GM12878 (cell line): ENCODE measurements at regions not wholly inside any gene's neighbourhood (a gene's known extent, or its start where the extent isn't known, plus 50 kb on each side); places are given as distances from the start of the nearest gene placed in this dataset.
A peak's percentile ranks its signal among the peaks of the same experiment; 100 is the strongest.

Source experiments
- ATAC-seq: fragments of 200-7000 bp; cut with Tn5 transposase; 3 replicates; pipeline ENCODE4 v1.9.1; 2020; ENCODE audit warnings: mild to moderate bottlenecking, moderate library complexity
- BruUV-seq: library from RNA; stranded (reverse); fragments of 400-500 nt; replicated peaks from 2 replicates; lab custom pipeline; 2021; lab: Mats Ljungman, UMichigan
- CTCF ChIA-PET: fragments of 300-600 bp; sonication (Branson Sonifier 250); formaldehyde crosslinking; extraction: SDS; loops from one replicate; lab custom pipeline; 2021; ENCODE audit warnings: inconsistent platforms; lab: Yijun Ruan, JAX
- POLR2A ChIA-PET: fragments of 350-600 bp; formaldehyde crosslinking; extraction: SDS; loops from one replicate; lab custom pipeline; 2021; ENCODE audit warnings: inconsistent platforms; lab: Charles Lee
- RAD21 ChIA-PET: fragments of 300-600 bp; sonication (Branson Sonifier 250); formaldehyde crosslinking; loops from one replicate; lab custom pipeline; 2023; ENCODE audit warnings: antibody characterized with exemption; ENCODE audit not compliant: unreplicated experiment; lab: Charles Lee
- SMC1A ChIA-PET: fragments of 300-600 bp; sonication (Branson Sonifier 250); formaldehyde crosslinking; loops from one replicate; lab custom pipeline; 2023; ENCODE audit not compliant: unreplicated experiment, uncharacterized antibody; lab: Charles Lee
- DNase-seq: peaks from one replicate; pipeline ENCODE4 v3.0.0-alpha.2; 2011; ENCODE audit warnings: low read depth, low spot score
- FAIRE-seq: peaks from 3 replicates; lab custom pipeline; 2011; peaks lifted over from hg19 to GRCh38; lab: Jason Lieb, UNC
- H2AFZ ChIP-seq: 2 replicates; pipeline ENCODE4 v1.6.0; 2011; ENCODE audit warnings: low read depth, low read length, control low read depth; ENCODE audit not compliant: control insufficient read depth
- H3K27ac ChIP-seq: 2 replicates; pipeline ENCODE4 v1.5.1; 2011; ENCODE audit warnings: control low read depth; ENCODE audit not compliant: control insufficient read depth, insufficient read depth
- H3K27me3 ChIP-seq, 2 experiments: replicated peaks in 1 of 2; 2 replicates each; pipeline versions ENCODE4 v1.6.0 to v1.6.1; 2011; ENCODE audit warnings: low read length in 1 of 2; ENCODE audit not compliant: control insufficient read depth in 2 of 2, insufficient read depth in 2 of 2
- H3K36me3 ChIP-seq, 2 experiments: 2 replicates each; pipeline ENCODE4 v1.5.1; 2011; ENCODE audit warnings: low read length in 1 of 2; ENCODE audit not compliant: control insufficient read depth in 2 of 2, insufficient read depth in 2 of 2
- H3K4me1 ChIP-seq: 2 replicates; pipeline ENCODE4 v1.6.1; 2011; ENCODE audit warnings: mild to moderate bottlenecking, low read length, moderate library complexity, mixed read lengths; ENCODE audit not compliant: control insufficient read depth, insufficient read depth
- H3K4me2 ChIP-seq: 2 replicates; pipeline ENCODE4 v1.6.0; 2011; ENCODE audit warnings: control low read depth; ENCODE audit not compliant: control insufficient read depth, insufficient read depth
- H3K4me3 ChIP-seq: fragments of 200-600 bp; sonication (generic); 2 replicates; pipeline ENCODE4 v1.5.1; 2016
- H3K79me2 ChIP-seq: 2 replicates; pipeline ENCODE4 v1.6.0; 2011; ENCODE audit warnings: low read length; ENCODE audit not compliant: control insufficient read depth, insufficient read depth
- H3K9ac ChIP-seq: 2 replicates; pipeline ENCODE4 v1.8.0; 2011; ENCODE audit warnings: low read length, control low read depth, mixed read lengths; ENCODE audit not compliant: control insufficient read depth, insufficient read depth
- H3K9me3 ChIP-seq: replicated peaks from 3 replicates; pipeline ENCODE4 v1.5.1; 2011; ENCODE audit warnings: mild to moderate bottlenecking, low read length; ENCODE audit not compliant: control insufficient read depth, insufficient read depth
- H4K20me1 ChIP-seq: 2 replicates; pipeline ENCODE4 v1.6.0; 2011; ENCODE audit not compliant: control insufficient read depth, insufficient read depth
- BCL11A ChIP-seq: IDR thresholded peaks from 2 replicates; pipeline ENCODE4 v1.6.1; 2011; ENCODE audit warnings: low read depth, low read length
- EED ChIP-seq: sonication (generic); IDR thresholded peaks from 2 replicates; pipeline ENCODE4 v1.6.1; 2016; ENCODE audit warnings: antibody characterized with exemption, low read depth
- EP300 ChIP-seq, 2 experiments: fragments of 150-350 bp in 1 of 2; IDR thresholded peaks; 2 replicates each; pipeline ENCODE4 v1.6.1; 2011 to 2012; ENCODE audit warnings: low read depth in 2 of 2, low read length in 2 of 2, borderline replicate concordance in 1 of 2, improper control_type of control experiment in 1 of 2, inconsistent platforms in 1 of 2; ENCODE audit not compliant: control insufficient read depth in 1 of 2
- KDM1A ChIP-seq: fragments of 200-600 bp; sonication (generic); IDR thresholded peaks from 2 replicates; pipeline ENCODE4 v1.6.1; 2016; ENCODE audit warnings: borderline replicate concordance
- MTA2 ChIP-seq: fragments of 450-650 bp; IDR thresholded peaks from 2 replicates; pipeline ENCODE4 v1.6.1; 2016; ENCODE audit warnings: low read depth, mild to moderate bottlenecking, moderate library complexity
- MTA3 ChIP-seq: IDR thresholded peaks from 2 replicates; pipeline ENCODE4 v1.6.1; 2012; ENCODE audit warnings: low read length, inconsistent platforms, borderline replicate concordance
- NFXL1 ChIP-seq: fragments of 450-650 bp; IDR thresholded peaks from 2 replicates; pipeline ENCODE4 v1.6.1; 2017; ENCODE audit warnings: antibody characterized with exemption, mild to moderate bottlenecking, borderline replicate concordance
- NFYB ChIP-seq: IDR thresholded peaks from 2 replicates; pipeline ENCODE4 v1.6.1; 2011; ENCODE audit warnings: low read depth, mild to moderate bottlenecking, low read length, improper control_type of control experiment, moderate library complexity; ENCODE audit not compliant: insufficient read depth
- NR2C1 ChIP-seq: fragments of 450-650 bp; IDR thresholded peaks from 2 replicates; pipeline ENCODE4 v1.6.1; 2017; ENCODE audit warnings: antibody characterized with exemption, mild to moderate bottlenecking, moderate library complexity
- NR2C2 ChIP-seq: IDR thresholded peaks from 2 replicates; pipeline ENCODE4 v1.6.1; 2011; ENCODE audit warnings: borderline replicate concordance, low read depth; ENCODE audit not compliant: control insufficient read depth, insufficient read length
- RELA ChIP-seq: fragments of 450-650 bp; IDR thresholded peaks from 2 replicates; pipeline ENCODE4 v1.8.0; 2014; ENCODE audit warnings: borderline replicate concordance; ENCODE audit not compliant: partially characterized antibody
- SREBF1 ChIP-seq: IDR thresholded peaks from 2 replicates; pipeline ENCODE4 v1.6.1; 2012; ENCODE audit warnings: mild to moderate bottlenecking, low read length
- SREBF2 ChIP-seq: IDR thresholded peaks from 2 replicates; pipeline ENCODE4 v1.6.1; 2012; ENCODE audit warnings: mild to moderate bottlenecking, low read length
- SRF ChIP-seq, 2 experiments: IDR thresholded peaks; 2 replicates each; pipeline ENCODE4 v1.6.1; 2011; ENCODE audit warnings: low read depth in 2 of 2, low read length in 2 of 2, mild to moderate bottlenecking in 1 of 2, moderate library complexity in 1 of 2
- STAT3 ChIP-seq: IDR thresholded peaks from 2 replicates; pipeline ENCODE4 v1.6.1; 2011; ENCODE audit warnings: low read depth, low read length, improper control_type of control experiment
- TCF7 ChIP-seq: IDR thresholded peaks from 2 replicates; pipeline ENCODE4 v1.6.1; 2014; ENCODE audit warnings: antibody characterized with exemption, borderline replicate concordance
- ZNF207 ChIP-seq: fragments of 450-650 bp; IDR thresholded peaks from 2 replicates; pipeline ENCODE4 v1.6.1; 2014; ENCODE audit warnings: antibody characterized with exemption, mild to moderate bottlenecking, borderline replicate concordance
- WGBS: methylation state at CpG from one replicate; pipeline ENCODE4 v1.1.6; 2016; ENCODE audit warnings: low lambda C conversion rate; ENCODE audit not compliant: insufficient replicate concordance, insufficient coverage; ENCODE audit errors: missing lambda C conversion rate; 5-methylcytosine and 5-hydroxymethylcytosine counted together
- in situ Hi-C: fragments of 300-500 bp; cut with MboI; formaldehyde crosslinking; loops from 9 replicates; pipeline ENCODE4 v1.14.3; 2018; ENCODE audit warnings: mixed read lengths
- intact Hi-C: fragments of 100-400 bp; cut with micrococcal nuclease; formaldehyde crosslinking; loops from one replicate; pipeline ENCODE4 v1.14.2; 2022; ENCODE audit not compliant: unreplicated experiment
- TF ChIP-seq, protein P1 (sequence below): fragments of 450-650 bp; formaldehyde crosslinking; IDR thresholded peaks from 2 replicates; pipeline ENCODE4 v1.4.0; 2022; ENCODE audit warnings: mild to moderate bottlenecking, moderate library complexity
- TF ChIP-seq, protein P2 (sequence below): IDR thresholded peaks from 2 replicates; pipeline ENCODE4 v1.6.1; 2011; ENCODE audit warnings: mild to moderate bottlenecking, low read depth, low read length, moderate library complexity; ENCODE audit not compliant: insufficient replicate concordance

- TF ChIP-seq EP300 (IDR thresholded peaks at IDR 0.05; ENCODE audit: borderline replicate concordance in 1 of 2, control insufficient read depth in 1 of 2, low read depth in 2 of 2, low read length in 2 of 2) (0 out of 4 replicates have a peak, but pooled peaks of 1 of the 2 experiments have one; percentile 16), MTA2 (peak; percentile 47; the same call in 1 of the 2 replicates), STAT3 (no peak), TCF7 (no peak), BCL11A (no peak)
- TF ChIP-seq, protein P1, sequence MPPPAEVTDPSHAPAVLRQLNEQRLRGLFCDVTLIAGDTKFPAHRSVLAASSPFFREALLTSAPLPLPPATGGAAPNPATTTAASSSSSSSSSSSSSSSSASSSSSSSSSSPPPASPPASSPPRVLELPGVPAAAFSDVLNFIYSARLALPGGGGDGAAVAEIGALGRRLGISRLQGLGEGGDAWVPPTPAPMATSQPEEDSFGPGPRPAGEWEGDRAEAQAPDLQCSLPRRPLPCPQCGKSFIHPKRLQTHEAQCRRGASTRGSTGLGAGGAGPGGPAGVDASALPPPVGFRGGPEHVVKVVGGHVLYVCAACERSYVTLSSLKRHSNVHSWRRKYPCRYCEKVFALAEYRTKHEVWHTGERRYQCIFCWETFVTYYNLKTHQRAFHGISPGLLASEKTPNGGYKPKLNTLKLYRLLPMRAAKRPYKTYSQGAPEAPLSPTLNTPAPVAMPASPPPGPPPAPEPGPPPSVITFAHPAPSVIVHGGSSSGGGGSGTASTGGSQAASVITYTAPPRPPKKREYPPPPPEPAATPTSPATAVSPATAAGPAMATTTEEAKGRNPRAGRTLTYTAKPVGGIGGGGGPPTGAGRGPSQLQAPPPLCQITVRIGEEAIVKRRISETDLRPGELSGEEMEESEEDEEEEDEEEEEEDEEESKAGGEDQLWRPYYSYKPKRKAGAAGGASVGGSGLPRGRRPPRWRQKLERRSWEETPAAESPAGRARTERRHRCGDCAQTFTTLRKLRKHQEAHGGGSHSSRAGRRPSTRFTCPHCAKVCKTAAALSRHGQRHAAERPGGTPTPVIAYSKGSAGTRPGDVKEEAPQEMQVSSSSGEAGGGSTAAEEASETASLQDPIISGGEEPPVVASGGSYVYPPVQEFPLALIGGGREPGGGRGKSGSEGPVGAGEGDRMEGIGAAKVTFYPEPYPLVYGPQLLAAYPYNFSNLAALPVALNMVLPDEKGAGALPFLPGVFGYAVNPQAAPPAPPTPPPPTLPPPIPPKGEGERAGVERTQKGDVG (CRISPR knock-in tag): 0 out of 2 replicates have a peak, but pooled peaks have one; percentile 7
Observed at GRCh38 chr13:73715114-73715910, 418.9 kb downstream of the KLF12 start (continued).

- Histone ChIP-seq H3K27me3 (no peaks in the 10 kb centered on the region), H4K20me1 (no peaks in the 10 kb centered on the region), H2AFZ (no peak overlapping the region), H3K9ac (no peak overlapping the region), H3K4me3 (no peak overlapping the region), H3K79me2 (no peaks in the 10 kb centered on the region), H3K27ac (no peak overlapping the region), H3K9me3 (no peaks in the 10 kb centered on the region), H3K36me3 (peaks cover 0 to 3% of the 10 kb centered on the region in 2 experiments; a peak in 2 of 4 replicates), H3K4me1 (peaks cover 10% of the 10 kb centered on the region), H3K4me2 (no peak overlapping the region)
- SMC1A ChIA-PET: no interaction called here
- FAIRE-seq (no peak), DNase-seq (no peak), ATAC-seq (no peak)
- CTCF ChIA-PET: interaction anchor here (1.1 kb wide), 1 partner anchor 874 kb away, joined by 3 read pairs; no protein-coding TSS in a partner anchor
- intact Hi-C loops: no loop called here
- BruUV-seq: no TSS peak
- RAD21 ChIA-PET: interaction anchor here (1.0 kb wide), 1 partner anchor 17 kb away, joined by 3 read pairs; no protein-coding TSS in a partner anchor
- 100% methylated on average over 2 of the region's 2 CpGs for WGBS
- POLR2A ChIA-PET: no interaction called here
- in situ Hi-C loops: loop anchor here (10.0 kb wide), 1 partner anchor 910 kb away; no protein-coding TSS in a partner anchor
- no peak for TF ChIP-seq NR2C1
- no peak for TF ChIP-seq MTA3
- TF ChIP-seq KDM1A: no peak
- TF ChIP-seq, protein P2, sequence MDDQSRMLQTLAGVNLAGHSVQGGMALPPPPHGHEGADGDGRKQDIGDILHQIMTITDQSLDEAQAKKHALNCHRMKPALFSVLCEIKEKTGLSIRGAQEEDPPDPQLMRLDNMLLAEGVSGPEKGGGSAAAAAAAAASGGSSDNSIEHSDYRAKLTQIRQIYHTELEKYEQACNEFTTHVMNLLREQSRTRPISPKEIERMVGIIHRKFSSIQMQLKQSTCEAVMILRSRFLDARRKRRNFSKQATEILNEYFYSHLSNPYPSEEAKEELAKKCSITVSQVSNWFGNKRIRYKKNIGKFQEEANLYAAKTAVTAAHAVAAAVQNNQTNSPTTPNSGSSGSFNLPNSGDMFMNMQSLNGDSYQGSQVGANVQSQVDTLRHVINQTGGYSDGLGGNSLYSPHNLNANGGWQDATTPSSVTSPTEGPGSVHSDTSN: no peak
- TF ChIP-seq NFXL1: no peak
- TF ChIP-seq NR2C2: no peak
- TF ChIP-seq NFYB: no peak
- no peak for TF ChIP-seq EED
- no peak for TF ChIP-seq RELA
- TF ChIP-seq ZNF207: no peak
- no peak for TF ChIP-seq SREBF2
- no peak for TF ChIP-seq SRF (IDR thresholded peaks at IDR 0.05; ENCODE audit: low read depth in 2 of 2, low read length in 2 of 2)
- TF ChIP-seq SREBF1: no peak
Observed at GRCh38 chr13:73714522-73714921, 419.7 kb downstream of the KLF12 start.
